HUES6 (cell line): ENCODE measurements at regions not wholly inside any gene's neighbourhood (a gene's known extent, or its start where the extent isn't known, plus 50 kb on each side); places are given as distances from the start of the nearest gene placed in this dataset.

ENCODE experiments used
- H3K27ac ChIP-seq: 2 replicates; pipeline ENCODE4 v1.7.0; 2013; ENCODE audit warnings: low read depth, mild to moderate bottlenecking, low read length, inconsistent platforms
- H3K27me3 ChIP-seq: 2 replicates; pipeline ENCODE4 v1.6.1; 2013; ENCODE audit warnings: low read length; ENCODE audit not compliant: control insufficient read depth, insufficient read depth
- H3K36me3 ChIP-seq: 2 replicates; pipeline ENCODE4 v1.6.1; 2013; ENCODE audit warnings: low read length; ENCODE audit not compliant: control insufficient read depth, insufficient read depth
- H3K4me1 ChIP-seq: 2 replicates; pipeline ENCODE4 v1.6.1; 2013; ENCODE audit warnings: low read length; ENCODE audit not compliant: control insufficient read depth, insufficient read depth
- H3K4me3 ChIP-seq: 2 replicates; pipeline ENCODE4 v1.5.1; 2013; ENCODE audit warnings: low read depth, low read length
- H3K9ac ChIP-seq: one replicate; pipeline ENCODE4 v1.6.1; 2013; ENCODE audit warnings: mild to moderate bottlenecking, low read length
- H3K9me3 ChIP-seq: 2 replicates; pipeline ENCODE4 v1.6.1; 2013; ENCODE audit warnings: low read depth, low read length; ENCODE audit not compliant: control insufficient read depth, insufficient read depth

DNA sequence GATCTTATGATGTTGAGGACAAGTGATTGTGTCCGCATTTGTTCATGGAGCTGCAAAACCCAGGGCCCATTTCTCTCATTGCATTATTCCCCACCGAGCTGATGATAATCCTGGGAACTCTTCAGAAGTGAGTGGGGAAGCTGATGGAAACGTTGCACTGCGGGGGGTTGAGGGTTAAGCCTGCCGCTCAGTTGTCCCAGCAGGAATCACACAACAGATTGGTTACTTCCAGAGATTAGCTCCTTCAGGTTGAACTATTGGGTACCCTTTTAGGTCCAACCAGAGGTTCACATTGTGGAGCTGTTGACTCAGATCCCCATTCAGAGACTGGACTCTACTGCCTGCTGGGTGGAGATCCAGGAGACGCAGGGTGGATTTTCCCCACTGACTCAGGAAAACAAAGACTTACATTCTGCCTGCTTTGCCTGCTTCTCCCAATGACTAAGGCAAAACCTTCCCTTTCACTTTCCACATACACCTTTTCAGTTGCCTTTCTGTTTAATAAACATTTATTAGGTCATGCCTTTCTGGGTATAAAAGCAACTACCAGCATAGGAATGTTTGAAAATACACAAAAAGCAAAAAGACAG lies 286.4 kb downstream of the TXNL1 start:
- Histone ChIP-seq H3K27ac (no peak overlapping the region), H3K36me3 (no peaks in the 10 kb centered on the region), H3K27me3 (no peaks in the 10 kb centered on the region)

GRCh38 chr18:56337507-56337906 lies 300.9 kb downstream of the TXNL1 start:
- Histone ChIP-seq H3K9ac (no peak overlapping the region), H3K36me3 (no peaks in the 10 kb centered on the region), H3K9me3 (no peaks in the 10 kb centered on the region), H3K4me3 (no peak overlapping the region), H3K4me1 (no peaks in the 10 kb centered on the region), H3K27ac (no peak overlapping the region), H3K27me3 (no peaks in the 10 kb centered on the region)

More for the DNA sequence above, 286.4 kb downstream of the TXNL1 start:
- no peak overlapping the region for H3K4me3 ChIP-seq
- peaks cover 16% of the 10 kb centered on the region for H3K9me3 ChIP-seq
- no peaks in the 10 kb centered on the region for H3K4me1 ChIP-seq
- no peak overlapping the region for H3K9ac ChIP-seq

DNA sequence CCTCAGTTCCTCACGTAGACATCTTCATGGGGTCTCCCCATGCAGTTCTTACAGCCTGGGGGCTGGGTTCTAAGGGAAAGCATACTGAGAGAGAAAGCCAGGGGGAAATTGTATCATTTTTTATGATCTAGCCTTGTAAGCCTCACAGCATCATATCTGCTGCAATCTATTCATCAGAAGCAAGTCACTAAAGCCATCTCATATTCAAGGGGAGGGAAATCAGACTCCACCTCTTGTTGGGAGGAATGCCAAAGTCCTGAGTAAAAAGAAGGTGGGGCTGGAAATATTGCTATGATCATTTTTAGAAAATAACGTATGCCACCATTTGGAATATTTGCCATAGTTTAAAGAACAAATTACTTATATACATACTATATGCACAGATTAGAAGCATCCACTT lies 304.6 kb downstream of the TXNL1 start:
- Histone ChIP-seq H3K36me3 (no peaks in the 10 kb centered on the region), H3K9me3 (no peaks in the 10 kb centered on the region), H3K27me3 (no peaks in the 10 kb centered on the region), H3K9ac (no peak overlapping the region), H3K27ac (no peak overlapping the region), H3K4me3 (no peak overlapping the region), H3K4me1 (no peaks in the 10 kb centered on the region)

- Histone ChIP-seq H3K9me3 (no peaks in the 10 kb centered on the region), H3K4me1 (no peaks in the 10 kb centered on the region), H3K27ac (no peak overlapping the region), H3K9ac (no peak overlapping the region), H3K27me3 (no peaks in the 10 kb centered on the region), H3K36me3 (no peaks in the 10 kb centered on the region), H3K4me3 (no peak overlapping the region)
Measured at GRCh38 chr18:56333146-56333545, 305.2 kb downstream of the TXNL1 start.

DNA sequence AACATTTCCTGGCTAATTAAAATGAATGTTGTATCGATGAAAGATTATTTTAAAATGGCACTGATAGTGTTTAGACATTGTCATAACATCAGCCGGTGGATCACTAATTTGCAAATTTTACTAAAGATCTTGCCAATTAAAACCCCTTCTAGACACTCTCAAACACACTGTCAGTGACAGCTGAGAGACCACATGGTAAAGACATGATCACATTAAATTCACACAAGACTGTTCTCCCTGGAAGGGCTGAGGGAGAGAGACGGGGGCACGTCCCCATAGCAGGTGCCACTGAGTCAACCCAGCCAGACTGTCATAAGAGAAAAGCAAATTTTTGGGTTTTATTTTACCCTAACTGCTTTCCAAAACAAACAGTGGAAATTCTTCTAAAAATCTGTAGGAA lies 306.0 kb downstream of the TXNL1 start:
- Histone ChIP-seq H3K27ac (no peak overlapping the region), H3K4me1 (no peaks in the 10 kb centered on the region), H3K9ac (no peak overlapping the region), H3K36me3 (no peaks in the 10 kb centered on the region), H3K4me3 (no peak overlapping the region), H3K27me3 (no peaks in the 10 kb centered on the region), H3K9me3 (no peaks in the 10 kb centered on the region)

DNA sequence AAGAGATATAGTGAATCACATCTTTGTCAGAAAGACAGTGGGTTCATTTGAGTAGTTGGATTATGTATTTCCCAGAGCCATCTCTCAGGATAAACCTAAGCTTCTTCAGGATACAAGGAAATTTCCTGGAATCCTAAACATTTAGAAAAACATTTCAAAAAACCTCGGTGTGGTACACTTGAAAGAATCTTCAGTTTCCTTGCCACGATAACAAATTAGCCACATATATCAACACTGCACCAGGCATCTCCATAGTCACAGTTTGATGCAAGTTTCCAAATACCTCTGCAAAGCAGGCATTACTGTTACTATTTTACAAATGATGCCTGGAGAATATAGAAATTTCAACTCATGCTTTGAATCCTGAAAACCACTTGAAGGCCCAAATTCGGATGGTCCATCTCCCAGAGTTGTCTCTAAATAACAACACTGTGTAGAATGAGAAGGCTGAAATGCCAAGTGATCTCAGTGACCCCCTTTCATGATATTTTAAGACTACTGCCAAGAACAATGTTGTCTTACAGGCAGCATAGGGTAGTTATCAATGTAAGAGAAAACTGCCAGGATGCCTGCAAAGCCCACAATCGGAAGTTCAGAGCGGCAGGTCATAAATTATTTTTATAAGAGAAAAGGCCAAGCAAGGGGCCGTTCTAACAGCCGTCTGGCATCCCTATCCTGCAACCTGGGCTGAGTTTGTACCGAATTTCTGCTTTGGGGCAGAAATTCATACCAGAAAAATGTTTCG lies 307.9 kb downstream of the TXNL1 start:
- no peaks in the 10 kb centered on the region for H3K27me3 ChIP-seq

GRCh38 chr18:56329536-56329935 lies 308.9 kb downstream of the TXNL1 start:
- H3K9ac ChIP-seq, result no peak overlapping the region
- H3K4me3 ChIP-seq, result no peak overlapping the region
- no peaks in the 10 kb centered on the region for H3K36me3 ChIP-seq
- no peaks in the 10 kb centered on the region for H3K4me1 ChIP-seq
- no peaks in the 10 kb centered on the region for H3K27me3 ChIP-seq
- H3K9me3 ChIP-seq, result no peaks in the 10 kb centered on the region
- H3K27ac ChIP-seq, result no peak overlapping the region

More for the DNA sequence above, 307.9 kb downstream of the TXNL1 start:
- Histone ChIP-seq H3K9ac (no peak overlapping the region), H3K36me3 (no peaks in the 10 kb centered on the region), H3K4me1 (no peaks in the 10 kb centered on the region), H3K9me3 (no peaks in the 10 kb centered on the region), H3K27ac (no peak overlapping the region), H3K4me3 (no peak overlapping the region)

DNA sequence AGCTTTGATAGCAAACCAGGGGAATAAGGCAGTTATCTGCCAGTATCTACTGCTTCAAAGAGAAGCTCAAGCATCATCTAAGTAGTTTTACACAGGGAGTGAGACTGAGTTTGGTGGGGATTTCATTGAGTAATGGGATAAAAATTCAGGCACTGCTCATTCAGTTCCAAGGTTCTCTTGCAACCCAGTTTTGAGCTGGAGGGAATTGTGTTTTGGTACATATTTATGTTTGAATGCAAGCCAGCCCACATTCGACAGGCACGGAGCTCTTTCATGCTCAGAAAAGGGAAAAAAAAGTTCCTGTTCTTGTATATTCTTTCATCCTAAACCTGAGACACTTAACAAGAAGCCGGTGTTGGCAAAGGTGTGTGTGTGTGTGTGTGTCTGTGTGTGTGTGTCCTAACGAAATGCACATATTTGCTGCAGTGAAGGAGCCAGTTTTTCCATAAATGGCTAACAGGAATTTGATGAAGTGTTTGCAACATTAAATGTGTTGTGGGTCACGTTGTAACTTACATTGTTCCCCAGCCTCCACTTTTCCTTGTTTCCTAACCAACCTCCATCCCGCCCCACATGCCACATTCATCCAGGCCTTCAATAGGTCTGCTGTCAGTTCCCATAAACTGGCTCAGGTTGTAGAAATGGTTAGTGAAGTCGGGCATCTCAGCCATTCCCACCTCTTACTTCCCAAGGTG lies 311.1 kb downstream of the TXNL1 start:
- Histone ChIP-seq H3K36me3 (no peaks in the 10 kb centered on the region), H3K4me3 (no peak overlapping the region), H3K27me3 (no peaks in the 10 kb centered on the region), H3K9me3 (no peaks in the 10 kb centered on the region), H3K27ac (no peak overlapping the region), H3K4me1 (peaks cover 9% of the 10 kb centered on the region; the same call in 1 of the 2 replicates), H3K9ac (no peak overlapping the region)

DNA sequence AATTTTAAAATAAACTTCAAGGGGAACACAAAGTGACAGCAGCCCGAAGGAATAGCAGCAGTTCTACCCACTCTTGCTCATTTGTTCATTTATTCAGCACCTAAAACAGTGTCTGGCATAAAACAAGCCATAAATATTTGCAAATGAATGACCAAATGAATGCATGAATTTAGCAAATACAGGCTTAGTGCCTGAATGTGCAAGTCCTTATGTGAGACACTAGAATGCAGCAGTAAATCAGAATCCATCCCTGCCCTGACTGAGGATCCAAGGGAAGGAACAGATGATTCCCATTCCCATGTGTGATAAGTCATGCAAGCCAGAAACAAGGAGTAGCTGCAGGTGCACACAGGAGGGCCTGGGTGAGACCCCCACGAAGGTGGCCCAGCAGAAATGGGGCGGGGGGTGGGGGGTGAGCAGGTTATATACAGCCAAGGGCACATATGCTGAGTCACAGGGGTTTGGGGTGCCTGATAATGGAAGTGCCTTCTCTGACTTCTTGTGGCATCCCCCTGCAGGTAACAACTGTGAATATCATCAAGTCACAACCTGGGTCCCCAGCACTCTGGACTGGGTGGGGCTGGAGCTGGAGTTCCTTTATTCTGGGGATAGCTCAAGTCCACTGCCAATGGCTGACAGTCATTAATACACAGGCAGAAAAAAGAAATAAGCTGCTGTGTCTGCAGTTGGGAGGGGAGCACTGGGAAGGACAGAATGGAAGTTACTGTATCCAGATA lies 311.9 kb downstream of the TXNL1 start:
- H3K4me1 ChIP-seq, result peaks cover 10% of the 10 kb centered on the region; the same call in 1 of the 2 replicates
- no peaks in the 10 kb centered on the region for H3K9me3 ChIP-seq
- H3K27ac ChIP-seq, result no peak overlapping the region
- H3K4me3 ChIP-seq, result no peak overlapping the region
- H3K27me3 ChIP-seq, result no peaks in the 10 kb centered on the region
- no peaks in the 10 kb centered on the region for H3K36me3 ChIP-seq
- no peak overlapping the region for H3K9ac ChIP-seq

- no peaks in the 10 kb centered on the region for H3K36me3 ChIP-seq
- H3K27me3 ChIP-seq, result no peaks in the 10 kb centered on the region
- no peak overlapping the region for H3K4me3 ChIP-seq
- no peaks in the 10 kb centered on the region for H3K9me3 ChIP-seq
- H3K27ac ChIP-seq, result no peak overlapping the region
- no peak overlapping the region for H3K9ac ChIP-seq
- H3K4me1 ChIP-seq, result peaks cover 10% of the 10 kb centered on the region; the same call in 1 of the 2 replicates
Measured at GRCh38 chr18:56323673-56324072, 314.7 kb downstream of the TXNL1 start.
